IMR-90 (cell line): ENCODE measurements at regions not wholly inside any gene's neighbourhood (a gene's known extent, or its start where the extent isn't known, plus 50 kb on each side); places are given as distances from the start of the nearest gene placed in this dataset.

Source experiments
- ATAC-seq: fragments of 200-7000 bp; cut with Tn5 transposase; 2 replicates; pipeline ENCODE4 v1.9.1; 2020; ENCODE audit warnings: low read depth, mild to moderate bottlenecking, moderate library complexity
- BruUV-seq: library from RNA; stranded (reverse); fragments of 400-500 nt; replicated peaks from 2 replicates; lab custom pipeline; 2021; lab: Mats Ljungman, UMichigan
- CTCF ChIA-PET: fragments of 300-600 bp; formaldehyde crosslinking; extraction: SDS; loops from one replicate; lab custom pipeline; 2021; ENCODE audit warnings: antibody characterized with exemption; lab: Yijun Ruan, JAX
- POLR2A ChIA-PET: fragments of 300-600 bp; sonication (Branson Sonifier 250); formaldehyde crosslinking; loops from one replicate; lab custom pipeline; 2022; ENCODE audit warnings: antibody characterized with exemption; ENCODE audit not compliant: unreplicated experiment; lab: Charles Lee
- DNase-seq: peaks from one replicate; pipeline ENCODE4 v3.0.0; 2013
- H2AFZ ChIP-seq: replicated peaks from 2 replicates; pipeline ENCODE3; 2013; ENCODE audit warnings: low read length, mild to moderate bottlenecking; ENCODE audit not compliant: poor library complexity
- H2AK5ac ChIP-seq: 2 replicates; pipeline ENCODE4 v1.6.1; 2013; ENCODE audit warnings: low read depth, low read length, inconsistent platforms
- H2AK9ac ChIP-seq: replicated peaks from 2 replicates; pipeline ENCODE3; 2013; ENCODE audit warnings: mild to moderate bottlenecking, low read depth, low read length, moderate library complexity; ENCODE audit not compliant: poor library complexity
- H2BK120ac ChIP-seq: 2 replicates; pipeline ENCODE4 v1.6.1; 2013; ENCODE audit warnings: low read depth, low read length, inconsistent platforms
- H2BK15ac ChIP-seq: 3 replicates; pipeline ENCODE4 v1.6.1; 2013; ENCODE audit warnings: low read depth, low read length, inconsistent platforms
- H2BK20ac ChIP-seq: 2 replicates; pipeline ENCODE4 v1.6.1; 2013; ENCODE audit warnings: low read depth, mild to moderate bottlenecking, inconsistent platforms, low read length, moderate library complexity
- H2BK5ac ChIP-seq: 2 replicates; pipeline ENCODE4 v1.6.1; 2013; ENCODE audit warnings: mild to moderate bottlenecking, low read depth, low read length, inconsistent platforms; ENCODE audit not compliant: poor library complexity, severe bottlenecking
- H3K14ac ChIP-seq: replicated peaks from 2 replicates; pipeline ENCODE4 v1.6.1; 2013; ENCODE audit warnings: low read depth, low read length, inconsistent platforms
- H3K18ac ChIP-seq: 2 replicates; pipeline ENCODE4 v1.6.1; 2013; ENCODE audit warnings: low read depth, low read length, control low read depth
- H3K23ac ChIP-seq: 2 replicates; pipeline ENCODE4 v1.6.1; 2013; ENCODE audit warnings: low read depth, low read length, inconsistent platforms
- H3K27ac ChIP-seq: 2 replicates; pipeline ENCODE4 v1.5.1; 2013; ENCODE audit warnings: mild to moderate bottlenecking, control low read depth, low read length; ENCODE audit not compliant: insufficient read depth
- H3K27me3 ChIP-seq: 2 replicates; pipeline ENCODE4 v1.6.1; 2013; ENCODE audit warnings: low read length; ENCODE audit not compliant: control insufficient read depth, insufficient read depth
- H3K36me3 ChIP-seq: 2 replicates; pipeline ENCODE4 v1.6.1; 2013; ENCODE audit warnings: low read length, mixed read lengths; ENCODE audit not compliant: control insufficient read depth, insufficient read depth
- H3K4ac ChIP-seq: 2 replicates; pipeline ENCODE4 v1.6.1; 2013; ENCODE audit warnings: low read depth, low read length, inconsistent platforms
- H3K4me1 ChIP-seq: 2 replicates; pipeline ENCODE4 v1.6.1; 2013; ENCODE audit warnings: low read length, mixed read lengths; ENCODE audit not compliant: control insufficient read depth, insufficient read depth
- H3K4me2 ChIP-seq: 2 replicates; pipeline ENCODE4 v1.6.1; 2013; ENCODE audit warnings: low read depth, mild to moderate bottlenecking, control low read depth, low read length, moderate library complexity
- H3K4me3 ChIP-seq: 2 replicates; pipeline ENCODE4 v1.5.1; 2013; ENCODE audit warnings: low read depth, mild to moderate bottlenecking, control low read depth, low read length, moderate library complexity; ENCODE audit not compliant: insufficient read depth
- H3K56ac ChIP-seq: 2 replicates; pipeline ENCODE4 v1.6.1; 2013; ENCODE audit warnings: low read length, inconsistent platforms; ENCODE audit not compliant: insufficient read depth; ENCODE audit errors: extremely low read depth
- H3K79me1 ChIP-seq, 2 experiments: 2 replicates each; pipeline ENCODE4 v1.6.1; 2013; ENCODE audit warnings: low read length in 2 of 2, inconsistent platforms in 1 of 2, low read depth in 1 of 2
- H3K9ac ChIP-seq: 2 replicates; pipeline ENCODE4 v1.6.1; 2013; ENCODE audit warnings: low read depth, low read length, control low read depth
- H3K9me1 ChIP-seq: 2 replicates; pipeline ENCODE4 v1.6.1; 2013; ENCODE audit warnings: low read length, inconsistent platforms; ENCODE audit not compliant: insufficient read depth
- H3K9me3 ChIP-seq: 2 replicates; pipeline ENCODE4 v1.6.1; 2013; ENCODE audit warnings: low read length; ENCODE audit not compliant: control insufficient read depth, insufficient read depth
- H4K20me1 ChIP-seq: 2 replicates; pipeline ENCODE4 v1.6.1; 2013; ENCODE audit warnings: low read length, inconsistent platforms; ENCODE audit not compliant: insufficient read depth
- H4K5ac ChIP-seq: 2 replicates; pipeline ENCODE4 v1.6.1; 2013; ENCODE audit warnings: mild to moderate bottlenecking, low read depth, low read length, control low read depth
- H4K8ac ChIP-seq, 2 experiments: 2 replicates each; pipeline ENCODE4 v1.6.1; 2013; ENCODE audit warnings: low read depth in 2 of 2, low read length in 2 of 2, control low read depth in 1 of 2, inconsistent platforms in 1 of 2
- H4K91ac ChIP-seq: 2 replicates; pipeline ENCODE4 v1.6.1; 2013; ENCODE audit warnings: low read depth, low read length, inconsistent platforms; ENCODE audit not compliant: insufficient read depth
- BHLHE40 ChIP-seq: fragments of 150-350 bp; IDR thresholded peaks from 2 replicates; pipeline ENCODE4 v1.6.1; 2016; ENCODE audit warnings: mild to moderate bottlenecking, low read depth, low read length
- CEBPB ChIP-seq: IDR thresholded peaks from 2 replicates; pipeline ENCODE4 v1.6.1; 2012; ENCODE audit warnings: low read depth, low read length, improper control_type of control experiment
- CHD1 ChIP-seq: IDR thresholded peaks from 2 replicates; pipeline ENCODE4 v1.6.1; 2012; ENCODE audit warnings: low read depth, low read length, improper control_type of control experiment
- FOS ChIP-seq: fragments of 150-350 bp; IDR thresholded peaks from 2 replicates; pipeline ENCODE4 v1.6.1; 2016; ENCODE audit warnings: low read depth, low read length
- MAFK ChIP-seq: IDR thresholded peaks from 2 replicates; pipeline ENCODE4 v1.6.1; 2012; ENCODE audit warnings: low read depth, low read length, improper control_type of control experiment
- MAZ ChIP-seq: IDR thresholded peaks from 2 replicates; pipeline ENCODE4 v1.6.1; 2012; ENCODE audit warnings: low read depth, mild to moderate bottlenecking, low read length, improper control_type of control experiment, moderate library complexity, borderline replicate concordance
- MXI1 ChIP-seq: IDR thresholded peaks from 2 replicates; pipeline ENCODE4 v1.6.1; 2012; ENCODE audit warnings: low read depth, mild to moderate bottlenecking, low read length, moderate library complexity, borderline replicate concordance
- NFE2L2 ChIP-seq: fragments of 150-350 bp; IDR thresholded peaks from 2 replicates; pipeline ENCODE4 v1.6.1; 2016; ENCODE audit warnings: low read depth, mild to moderate bottlenecking, low read length
- POLR2A ChIP-seq: IDR thresholded peaks from 2 replicates; pipeline ENCODE4 v1.6.1; 2012; ENCODE audit warnings: mild to moderate bottlenecking, low read depth, low read length
- RAD21 ChIP-seq: IDR thresholded peaks from 2 replicates; pipeline ENCODE4 v1.6.1; 2012; ENCODE audit warnings: low read length, improper control_type of control experiment
- RCOR1 ChIP-seq: IDR thresholded peaks from 2 replicates; pipeline ENCODE4 v1.6.1; 2012; ENCODE audit warnings: mild to moderate bottlenecking, low read length, improper control_type of control experiment; ENCODE audit not compliant: insufficient replicate concordance
- RFX5 ChIP-seq: IDR thresholded peaks from 2 replicates; pipeline ENCODE4 v1.8.0; 2012; ENCODE audit warnings: low read depth, mild to moderate bottlenecking, low read length, moderate library complexity
- SMC3 ChIP-seq: fragments of 150-350 bp; IDR thresholded peaks from 2 replicates; pipeline ENCODE4 v1.6.1; 2016; ENCODE audit warnings: low read depth, mild to moderate bottlenecking, antibody characterized with exemption, low read length, moderate library complexity
- WGBS, 2 experiments: methylation state at CpG; one replicate each; pipeline versions ENCODE4 v1.1.5 to v1.1.7; 2013; ENCODE audit warnings: missing lambda C conversion rate in 2 of 2; ENCODE audit not compliant: insufficient read length in 1 of 2; ENCODE audit errors: extremely low coverage in 2 of 2; 5-methylcytosine and 5-hydroxymethylcytosine counted together
- dilution Hi-C: fragments of 300-500 bp; cut with HindIII; formaldehyde crosslinking; loops from one replicate; pipeline ENCODE4 v1.14.3; 2018; ENCODE audit warnings: low sequenced_read_pairs; ENCODE audit not compliant: unreplicated experiment
- in situ Hi-C: fragments of 300-500 bp; cut with MboI; formaldehyde crosslinking; loops from 3 replicates; pipeline ENCODE4 v1.14.3; 2019; ENCODE audit warnings: low sequenced_read_pairs, inconsistent platforms, mixed read lengths
- intact Hi-C: fragments of 100-400 bp; cut with micrococcal nuclease; formaldehyde crosslinking; loops from 2 replicates; pipeline ENCODE4 v1.10.0; 2022
- TF ChIP-seq, protein P1 (sequence below): conservative IDR thresholded peaks from 2 replicates; pipeline ENCODE4 v1.5.1; 2012; ENCODE audit warnings: mild to moderate bottlenecking, low read depth, low read length, improper control_type of control experiment
- TF ChIP-seq, protein P2 (sequence below): fragments of 150-350 bp; IDR thresholded peaks from 2 replicates; pipeline ENCODE4 v1.6.1; 2017; ENCODE audit warnings: mild to moderate bottlenecking, antibody characterized with exemption, low read length, low read depth
- TF ChIP-seq, protein P3 (sequence below): fragments of 150-350 bp; IDR thresholded peaks from 2 replicates; pipeline ENCODE4 v1.6.1; 2016; ENCODE audit warnings: low read depth, mild to moderate bottlenecking, low read length, moderate library complexity, borderline replicate concordance

DNA sequence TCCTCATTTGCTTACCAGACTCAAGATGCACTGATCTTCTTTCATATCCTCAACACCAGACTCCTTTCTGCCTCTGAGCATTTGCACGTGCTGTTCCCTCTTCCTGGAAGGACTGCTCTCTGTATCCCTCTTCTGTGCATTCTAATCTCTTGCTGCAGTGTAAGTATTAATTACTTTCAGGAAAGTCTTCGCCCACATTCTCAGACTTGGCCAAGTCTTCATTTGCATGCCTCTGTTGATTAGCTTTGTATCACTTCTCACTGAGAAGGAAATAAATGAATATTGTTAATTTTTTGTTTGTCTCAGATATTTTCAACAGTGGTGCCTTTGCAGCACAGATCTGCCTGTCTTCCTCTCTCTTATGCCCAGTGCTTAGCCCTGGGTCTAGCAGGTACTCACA, 50.3 kb upstream of the RAB3GAP2 start:
- no peak overlapping the region for H2BK15ac ChIP-seq
- no peak overlapping the region for H2AK5ac ChIP-seq
- no peak overlapping the region for H2BK120ac ChIP-seq
- POLR2A ChIA-PET = no interaction called here
- no peak overlapping the region for H3K9ac ChIP-seq
- H2AFZ ChIP-seq = no peak overlapping the region
- CTCF ChIA-PET = interaction anchor here (0.7 kb wide), 1 partner anchor 381 kb away, joined by 3 read pairs; no protein-coding TSS in a partner anchor
- no peak overlapping the region for H3K4ac ChIP-seq
- H3K14ac ChIP-seq = no peak overlapping the region
- WGBS, 2 experiments = no CpG with 5 or more reads among the region's 2 CpGs
- H4K5ac ChIP-seq = no peak overlapping the region
- H3K23ac ChIP-seq = no peak overlapping the region
- no peak overlapping the region for H4K91ac ChIP-seq
- DNase-seq = no peak
- no peaks in the 10 kb centered on the region for H3K4me1 ChIP-seq
- H4K20me1 ChIP-seq = no peaks in the 10 kb centered on the region
- intact Hi-C loops = no loop called here
- no peak overlapping the region for H3K56ac ChIP-seq
- no peak overlapping the region for H2BK20ac ChIP-seq
- BruUV-seq = no TSS peak
- H3K9me3 ChIP-seq = no peaks in the 10 kb centered on the region
- no peak overlapping the region for H3K27ac ChIP-seq
- ATAC-seq = no peak
- in situ Hi-C loops = no loop called here
- H2AK9ac ChIP-seq = no peak overlapping the region
- H3K9me1 ChIP-seq = no peaks in the 10 kb centered on the region
- H3K36me3 ChIP-seq = no peaks in the 10 kb centered on the region
- H4K8ac ChIP-seq = no peak overlapping the region
- no peaks in the 10 kb centered on the region for H3K79me1 ChIP-seq
- no peaks in the 10 kb centered on the region; the same call in 1 of the 2 replicates for H3K27me3 ChIP-seq
- H3K4me3 ChIP-seq = no peak overlapping the region
- H2BK5ac ChIP-seq = no peak overlapping the region
- dilution Hi-C loops = no loop called here
- no peak overlapping the region for H3K18ac ChIP-seq
- TF ChIP-seq MAZ (no peak), CEBPB (no peak), MAFK (no peak), FOS (no peak), RCOR1 (no peak), MXI1 (no peak), NFE2L2 (no peak), BHLHE40 (no peak), CHD1 (no peak), POLR2A (no peak), RFX5 (no peak), SMC3 (no peak), RAD21 (no peak)
- TF ChIP-seq, protein P1, sequence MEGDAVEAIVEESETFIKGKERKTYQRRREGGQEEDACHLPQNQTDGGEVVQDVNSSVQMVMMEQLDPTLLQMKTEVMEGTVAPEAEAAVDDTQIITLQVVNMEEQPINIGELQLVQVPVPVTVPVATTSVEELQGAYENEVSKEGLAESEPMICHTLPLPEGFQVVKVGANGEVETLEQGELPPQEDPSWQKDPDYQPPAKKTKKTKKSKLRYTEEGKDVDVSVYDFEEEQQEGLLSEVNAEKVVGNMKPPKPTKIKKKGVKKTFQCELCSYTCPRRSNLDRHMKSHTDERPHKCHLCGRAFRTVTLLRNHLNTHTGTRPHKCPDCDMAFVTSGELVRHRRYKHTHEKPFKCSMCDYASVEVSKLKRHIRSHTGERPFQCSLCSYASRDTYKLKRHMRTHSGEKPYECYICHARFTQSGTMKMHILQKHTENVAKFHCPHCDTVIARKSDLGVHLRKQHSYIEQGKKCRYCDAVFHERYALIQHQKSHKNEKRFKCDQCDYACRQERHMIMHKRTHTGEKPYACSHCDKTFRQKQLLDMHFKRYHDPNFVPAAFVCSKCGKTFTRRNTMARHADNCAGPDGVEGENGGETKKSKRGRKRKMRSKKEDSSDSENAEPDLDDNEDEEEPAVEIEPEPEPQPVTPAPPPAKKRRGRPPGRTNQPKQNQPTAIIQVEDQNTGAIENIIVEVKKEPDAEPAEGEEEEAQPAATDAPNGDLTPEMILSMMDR = no peak
- TF ChIP-seq, protein P2, sequence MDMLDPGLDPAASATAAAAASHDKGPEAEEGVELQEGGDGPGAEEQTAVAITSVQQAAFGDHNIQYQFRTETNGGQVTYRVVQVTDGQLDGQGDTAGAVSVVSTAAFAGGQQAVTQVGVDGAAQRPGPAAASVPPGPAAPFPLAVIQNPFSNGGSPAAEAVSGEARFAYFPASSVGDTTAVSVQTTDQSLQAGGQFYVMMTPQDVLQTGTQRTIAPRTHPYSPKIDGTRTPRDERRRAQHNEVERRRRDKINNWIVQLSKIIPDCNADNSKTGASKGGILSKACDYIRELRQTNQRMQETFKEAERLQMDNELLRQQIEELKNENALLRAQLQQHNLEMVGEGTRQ = no peak
- TF ChIP-seq, protein P3, sequence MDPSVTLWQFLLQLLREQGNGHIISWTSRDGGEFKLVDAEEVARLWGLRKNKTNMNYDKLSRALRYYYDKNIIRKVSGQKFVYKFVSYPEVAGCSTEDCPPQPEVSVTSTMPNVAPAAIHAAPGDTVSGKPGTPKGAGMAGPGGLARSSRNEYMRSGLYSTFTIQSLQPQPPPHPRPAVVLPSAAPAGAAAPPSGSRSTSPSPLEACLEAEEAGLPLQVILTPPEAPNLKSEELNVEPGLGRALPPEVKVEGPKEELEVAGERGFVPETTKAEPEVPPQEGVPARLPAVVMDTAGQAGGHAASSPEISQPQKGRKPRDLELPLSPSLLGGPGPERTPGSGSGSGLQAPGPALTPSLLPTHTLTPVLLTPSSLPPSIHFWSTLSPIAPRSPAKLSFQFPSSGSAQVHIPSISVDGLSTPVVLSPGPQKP = no peak
- H3K4me2 ChIP-seq = no peak overlapping the region
